Esophagus muscularis mucosa (tissue), 4 donors: ENCODE measurements at regions not wholly inside any gene's neighbourhood (a gene's known extent, or its start where the extent isn't known, plus 50 kb on each side); places are given as distances from the start of the nearest gene placed in this dataset.

Experiments used
- DNase-seq: peaks from one replicate; pipeline ENCODE4 v3.0.0-alpha.2; 2017; ENCODE audit errors: extremely low spot score
- H3K27ac ChIP-seq, 4 donors: fragments of 200-600 bp; sonication (generic); replicated peaks in 1 of 4; 1 replicate in 3 of 4; 2 replicates in 1 of 4; pipeline ENCODE4 v1.5.1; 2016 to 2019; ENCODE audit warnings: mild to moderate bottlenecking in 1 of 4
- H3K27me3 ChIP-seq, 4 donors: fragments of 200-600 bp; sonication (generic); one replicate each; pipeline versions ENCODE4 v1.5.1 to v1.6.0; 2016 to 2019
- H3K36me3 ChIP-seq, 4 donors: fragments of 200-600 bp; sonication (generic); one replicate each; pipeline ENCODE4 v1.5.1; 2016 to 2019
- H3K4me1 ChIP-seq, 4 donors: fragments of 200-600 bp; sonication (generic); one replicate each; pipeline ENCODE4 v1.5.1; 2016 to 2019
- H3K4me3 ChIP-seq, 4 donors: fragments of 200-600 bp; sonication (generic); 1 replicate in 2 of 4; 2 replicates in 2 of 4; pipeline ENCODE4 v1.5.1; 2016 to 2019; ENCODE audit warnings: mild to moderate bottlenecking in 4 of 4, moderate library complexity in 1 of 4
- H3K9me3 ChIP-seq, 4 donors: fragments of 200-600 bp; sonication (generic); 1 replicate in 3 of 4; 2 replicates in 1 of 4; pipeline ENCODE4 v1.5.1; 2016 to 2019
- EP300 ChIP-seq: sonication (generic); formaldehyde crosslinking; IDR thresholded peaks from one replicate; pipeline ENCODE4 v1.6.1; 2017; ENCODE audit warnings: antibody characterized with exemption
- POLR2A ChIP-seq: fragments of 450-650 bp; IDR thresholded peaks from one replicate; pipeline ENCODE4 v1.6.1; 2017; ENCODE audit warnings: antibody characterized with exemption, moderate library complexity, mild to moderate bottlenecking, low read depth
- POLR2AphosphoS5 ChIP-seq, 2 donors: sonication (generic); formaldehyde crosslinking; IDR thresholded peaks; one replicate each; pipeline ENCODE4 v1.6.1; 2017; ENCODE audit warnings: antibody characterized with exemption in 2 of 2
- WGBS: methylation state at CpG from one replicate; pipeline ENCODE4 v1.1.5; 2018; 5-methylcytosine and 5-hydroxymethylcytosine counted together
- intact Hi-C: fragments of 100-400 bp; cut with DNase I; formaldehyde crosslinking; loops from one replicate; pipeline ENCODE4 v1.15.1; 2023
- TF ChIP-seq, protein P1 (sequence below), 3 experiments: fragments of 200-600 bp in 2 of 3; fragments of 450-650 bp in 1 of 3; sonication (generic) in 2 of 3; IDR thresholded peaks; one replicate each; pipeline ENCODE4 v1.5.1; 2017 to 2019; ENCODE audit warnings: antibody characterized with exemption in 3 of 3, mild to moderate bottlenecking in 2 of 3, moderate library complexity in 1 of 3

DNA sequence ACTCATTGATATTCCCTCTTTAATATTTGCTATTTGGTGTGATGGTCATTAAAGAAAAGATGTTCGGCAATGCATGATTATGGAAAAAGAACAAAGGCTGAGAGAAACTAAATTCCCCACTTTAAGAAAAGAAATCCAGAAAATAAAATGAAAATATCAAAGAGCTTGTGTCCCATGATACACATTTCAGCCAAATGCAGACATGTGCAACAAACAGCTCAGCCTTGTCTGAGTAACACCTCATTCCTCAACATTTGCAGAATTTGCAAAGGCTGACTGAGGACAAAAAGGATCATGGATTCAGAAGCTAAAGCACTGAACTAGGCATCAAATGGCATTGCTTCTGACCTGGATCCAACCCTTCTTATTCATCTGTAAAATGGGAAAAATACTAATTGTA lies 281.0 kb downstream of the RAB28 start:
- H3K36me3 ChIP-seq, result no peaks in the 10 kb centered on the region
- TF ChIP-seq POLR2AphosphoS5 (IDR thresholded peaks at IDR 0.05) (no peak), POLR2A (no peak), EP300 (no peak)
- TF ChIP-seq, protein P1, sequence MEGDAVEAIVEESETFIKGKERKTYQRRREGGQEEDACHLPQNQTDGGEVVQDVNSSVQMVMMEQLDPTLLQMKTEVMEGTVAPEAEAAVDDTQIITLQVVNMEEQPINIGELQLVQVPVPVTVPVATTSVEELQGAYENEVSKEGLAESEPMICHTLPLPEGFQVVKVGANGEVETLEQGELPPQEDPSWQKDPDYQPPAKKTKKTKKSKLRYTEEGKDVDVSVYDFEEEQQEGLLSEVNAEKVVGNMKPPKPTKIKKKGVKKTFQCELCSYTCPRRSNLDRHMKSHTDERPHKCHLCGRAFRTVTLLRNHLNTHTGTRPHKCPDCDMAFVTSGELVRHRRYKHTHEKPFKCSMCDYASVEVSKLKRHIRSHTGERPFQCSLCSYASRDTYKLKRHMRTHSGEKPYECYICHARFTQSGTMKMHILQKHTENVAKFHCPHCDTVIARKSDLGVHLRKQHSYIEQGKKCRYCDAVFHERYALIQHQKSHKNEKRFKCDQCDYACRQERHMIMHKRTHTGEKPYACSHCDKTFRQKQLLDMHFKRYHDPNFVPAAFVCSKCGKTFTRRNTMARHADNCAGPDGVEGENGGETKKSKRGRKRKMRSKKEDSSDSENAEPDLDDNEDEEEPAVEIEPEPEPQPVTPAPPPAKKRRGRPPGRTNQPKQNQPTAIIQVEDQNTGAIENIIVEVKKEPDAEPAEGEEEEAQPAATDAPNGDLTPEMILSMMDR (IDR thresholded peaks at IDR 0.05), result no peak
- no peaks in the 10 kb centered on the region for H3K9me3 ChIP-seq
- peaks cover 0 to 8% (median 4%) of the 10 kb centered on the region in 4 donors for H3K4me1 ChIP-seq
- H3K27me3 ChIP-seq, result no peaks in the 10 kb centered on the region
- intact Hi-C loops, result no loop called here
- 85% methylated on average over 1 of the region's 1 CpG for WGBS
- no peak overlapping the region for H3K4me3 ChIP-seq
- no peak for DNase-seq
- peak overlapping the region in 1 of 4 donors; percentile 15 for H3K27ac ChIP-seq

DNA sequence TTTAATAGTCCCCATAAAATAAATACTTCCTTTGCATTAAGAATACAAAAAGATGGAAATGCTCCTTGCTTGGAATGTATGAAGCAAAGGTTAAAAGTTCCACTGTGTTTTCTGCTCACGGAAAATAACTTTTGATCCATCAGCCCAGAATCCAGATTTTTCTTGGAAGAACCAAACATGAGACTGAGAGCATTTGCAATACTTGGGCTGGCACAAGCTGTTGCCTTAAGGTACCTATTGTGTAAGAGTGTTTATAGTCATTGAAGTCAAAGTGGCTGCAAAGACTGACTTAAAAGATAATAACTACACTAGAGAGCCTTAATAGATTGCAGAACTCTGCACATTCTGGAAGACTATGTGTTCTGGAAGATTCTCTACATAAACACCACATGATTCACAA lies 281.4 kb downstream of the RAB28 start:
- WGBS, result 71% methylated on average over 1 of the region's 1 CpG
- no peak overlapping the region for H3K4me3 ChIP-seq
- intact Hi-C loops, result no loop called here

DNA sequence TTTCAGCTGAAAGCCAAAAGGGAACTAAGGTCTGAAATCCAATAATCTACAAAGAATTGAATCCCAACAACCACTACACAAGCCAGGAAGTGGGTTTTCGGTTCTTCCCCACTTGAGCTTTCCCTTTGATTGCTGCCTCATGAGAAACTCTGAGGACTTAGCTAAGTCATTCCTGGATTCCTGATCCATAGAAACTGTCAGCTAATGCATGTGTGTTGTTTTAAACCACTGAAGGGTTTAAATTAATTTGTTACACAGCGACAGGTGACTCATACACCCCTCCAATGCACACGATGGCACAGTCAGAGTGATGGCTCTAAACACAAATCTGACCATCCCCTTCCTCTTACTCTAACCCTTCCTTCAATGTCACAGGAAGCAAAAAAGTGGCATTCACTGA lies 282.9 kb downstream of the RAB28 start:
- TF ChIP-seq POLR2A (no peak), EP300 (no peak), POLR2AphosphoS5 (IDR thresholded peaks at IDR 0.05) (no peak)
- TF ChIP-seq, protein P1 (IDR thresholded peaks at IDR 0.05), result no peak
- 78% methylated on average over 3 of the region's 3 CpGs for WGBS
- H3K9me3 ChIP-seq, result no peaks in the 10 kb centered on the region

More for the DNA sequence above, 281.4 kb downstream of the RAB28 start:
- DNase-seq, result no peak
- H3K27me3 ChIP-seq, result no peaks in the 10 kb centered on the region
- H3K9me3 ChIP-seq, result no peaks in the 10 kb centered on the region
- TF ChIP-seq, protein P1 (IDR thresholded peaks at IDR 0.05), result no peak
- TF ChIP-seq EP300 (no peak), POLR2A (no peak), POLR2AphosphoS5 (IDR thresholded peaks at IDR 0.05) (peak in 1 of 2 donors; percentile 38)
- H3K4me1 ChIP-seq, result peaks cover 0 to 8% (median 4%) of the 10 kb centered on the region in 4 donors
- no peaks in the 10 kb centered on the region for H3K36me3 ChIP-seq
- H3K27ac ChIP-seq, result peak overlapping the region in 1 of 4 donors; percentile 15

DNA sequence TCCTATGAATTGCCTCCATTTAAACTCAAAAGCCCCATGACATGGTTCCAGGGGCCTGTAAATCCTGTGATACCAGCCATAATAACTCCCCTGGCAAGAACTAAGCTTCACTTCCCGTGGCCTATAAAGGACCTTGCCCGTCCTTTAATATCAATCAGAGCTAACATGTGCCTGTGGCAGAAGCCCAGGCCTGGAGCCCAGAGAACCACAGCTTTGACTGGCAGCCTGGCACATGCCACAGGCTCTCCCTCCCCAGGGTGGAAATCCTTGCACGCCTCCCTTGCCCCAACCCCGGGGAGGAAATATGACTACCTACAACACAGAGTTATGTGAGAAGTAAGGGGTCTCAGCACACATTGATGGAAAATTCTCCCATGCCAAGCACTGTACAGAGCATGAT lies 287.4 kb downstream of the RAB28 start:
- Histone ChIP-seq H3K27me3 (no peaks in the 10 kb centered on the region), H3K27ac (no peak overlapping the region), H3K4me3 (no peak overlapping the region), H3K9me3 (no peaks in the 10 kb centered on the region), H3K36me3 (no peaks in the 10 kb centered on the region), H3K4me1 (no peaks in the 10 kb centered on the region)
- intact Hi-C loops, result no loop called here
- TF ChIP-seq POLR2AphosphoS5 (IDR thresholded peaks at IDR 0.05) (no peak), EP300 (no peak), POLR2A (no peak)
- TF ChIP-seq, protein P1 (IDR thresholded peaks at IDR 0.05), result no peak
- WGBS, result 93% methylated on average over 4 of the region's 4 CpGs
- no peak for DNase-seq

More for the DNA sequence above, 282.9 kb downstream of the RAB28 start:
- no peak overlapping the region for H3K27ac ChIP-seq
- H3K4me1 ChIP-seq, result peaks cover 0 to 8% (median 4%) of the 10 kb centered on the region in 4 donors
- H3K36me3 ChIP-seq, result no peaks in the 10 kb centered on the region
- DNase-seq, result no peak
- intact Hi-C loops, result no loop called here
- no peak overlapping the region for H3K4me3 ChIP-seq
- H3K27me3 ChIP-seq, result no peaks in the 10 kb centered on the region

DNA sequence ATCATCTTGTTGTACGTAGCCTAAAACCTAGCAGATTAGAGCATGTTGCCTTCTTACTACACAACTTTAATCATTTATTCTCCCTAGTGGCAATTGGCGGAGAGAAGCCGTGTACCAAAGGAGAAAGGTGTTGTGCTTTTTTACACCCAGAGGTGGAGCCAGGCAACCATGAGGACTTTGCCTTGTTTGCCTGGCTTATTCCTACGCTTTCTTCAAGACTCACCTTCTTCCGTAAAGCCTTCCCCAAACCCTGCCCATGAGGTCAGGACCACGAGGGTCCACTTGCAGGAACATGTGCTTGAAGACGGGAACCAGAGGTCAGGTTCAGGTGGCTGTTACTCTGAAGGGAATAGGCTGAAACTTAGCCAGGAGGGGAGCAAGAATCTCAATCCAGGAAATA lies 290.5 kb downstream of the RAB28 start:
- Histone ChIP-seq H3K36me3 (no peaks in the 10 kb centered on the region), H3K9me3 (no peaks in the 10 kb centered on the region), H3K4me1 (no peaks in the 10 kb centered on the region), H3K27me3 (no peaks in the 10 kb centered on the region), H3K4me3 (no peak overlapping the region), H3K27ac (no peak overlapping the region)
- intact Hi-C loops, result no loop called here
- TF ChIP-seq, protein P1 (IDR thresholded peaks at IDR 0.05), result no peak
- no peak for TF ChIP-seq POLR2AphosphoS5 (IDR thresholded peaks at IDR 0.05)
- TF ChIP-seq POLR2A, result no peak
- TF ChIP-seq EP300, result no peak
- 94% methylated on average over 7 of the region's 7 CpGs for WGBS
- DNase-seq, result no peak
